ENCODE measurements at regions not wholly inside any gene's neighbourhood (a gene's known extent, or its start where the extent isn't known, plus 50 kb on each side); places are given as distances from the start of the nearest gene placed in this dataset.
"Not testable (repeated sequence)": the region's sequence is repeated elsewhere in the genome, so short reads cannot be mapped to it uniquely, and the experiment has no call there.

DNA sequence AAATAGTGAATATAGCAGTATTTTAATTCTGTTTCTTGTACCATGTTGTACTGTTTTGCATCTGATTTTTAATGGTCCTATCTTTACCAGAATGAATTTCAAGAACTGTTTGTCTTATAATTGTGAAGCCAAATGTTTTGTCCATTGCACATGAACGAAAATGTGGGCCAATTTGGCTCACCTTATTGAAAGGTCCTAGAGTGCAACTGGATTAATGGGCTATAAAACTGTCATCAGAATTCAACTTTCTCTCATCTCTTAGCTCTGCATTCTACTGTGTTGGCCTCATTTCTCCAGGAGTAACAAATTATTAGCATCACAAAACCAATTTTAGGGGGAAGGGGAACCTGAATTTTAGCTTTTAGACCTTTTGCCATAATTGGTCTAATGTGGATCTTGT lies 179.4 kb upstream of the NUDT12 start:
- ATAC-seq, result no peak
- TF ChIP-seq, protein P1, sequence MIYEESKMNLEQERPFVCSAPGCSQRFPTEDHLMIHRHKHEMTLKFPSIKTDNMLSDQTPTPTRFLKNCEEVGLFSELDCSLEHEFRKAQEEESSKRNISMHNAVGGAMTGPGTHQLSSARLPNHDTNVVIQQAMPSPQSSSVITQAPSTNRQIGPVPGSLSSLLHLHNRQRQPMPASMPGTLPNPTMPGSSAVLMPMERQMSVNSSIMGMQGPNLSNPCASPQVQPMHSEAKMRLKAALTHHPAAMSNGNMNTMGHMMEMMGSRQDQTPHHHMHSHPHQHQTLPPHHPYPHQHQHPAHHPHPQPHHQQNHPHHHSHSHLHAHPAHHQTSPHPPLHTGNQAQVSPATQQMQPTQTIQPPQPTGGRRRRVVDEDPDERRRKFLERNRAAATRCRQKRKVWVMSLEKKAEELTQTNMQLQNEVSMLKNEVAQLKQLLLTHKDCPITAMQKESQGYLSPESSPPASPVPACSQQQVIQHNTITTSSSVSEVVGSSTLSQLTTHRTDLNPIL (CRISPR knock-in tag; IDR thresholded peaks at IDR 0.05; ENCODE audit: low read depth), result no peak
- TF ChIP-seq SNAI2 (CRISPR knock-in tag; IDR thresholded peaks at IDR 0.05) (no peak), ZFP30 (CRISPR knock-in tag; IDR thresholded peaks at IDR 0.05) (no peak), ZNF565 (CRISPR knock-in tag; conservative IDR thresholded peaks at IDR 0.05; ENCODE audit: low read depth) (no peak), PPARA (CRISPR knock-in tag; IDR thresholded peaks at IDR 0.05; ENCODE audit: borderline replicate concordance) (no peak), ESRRG (CRISPR knock-in tag; IDR thresholded peaks at IDR 0.05) (no peak), ARNTL (CRISPR knock-in tag; IDR thresholded peaks at IDR 0.05; ENCODE audit: borderline replicate concordance, low read depth) (no peak)
- TF ChIP-seq, protein P2, sequence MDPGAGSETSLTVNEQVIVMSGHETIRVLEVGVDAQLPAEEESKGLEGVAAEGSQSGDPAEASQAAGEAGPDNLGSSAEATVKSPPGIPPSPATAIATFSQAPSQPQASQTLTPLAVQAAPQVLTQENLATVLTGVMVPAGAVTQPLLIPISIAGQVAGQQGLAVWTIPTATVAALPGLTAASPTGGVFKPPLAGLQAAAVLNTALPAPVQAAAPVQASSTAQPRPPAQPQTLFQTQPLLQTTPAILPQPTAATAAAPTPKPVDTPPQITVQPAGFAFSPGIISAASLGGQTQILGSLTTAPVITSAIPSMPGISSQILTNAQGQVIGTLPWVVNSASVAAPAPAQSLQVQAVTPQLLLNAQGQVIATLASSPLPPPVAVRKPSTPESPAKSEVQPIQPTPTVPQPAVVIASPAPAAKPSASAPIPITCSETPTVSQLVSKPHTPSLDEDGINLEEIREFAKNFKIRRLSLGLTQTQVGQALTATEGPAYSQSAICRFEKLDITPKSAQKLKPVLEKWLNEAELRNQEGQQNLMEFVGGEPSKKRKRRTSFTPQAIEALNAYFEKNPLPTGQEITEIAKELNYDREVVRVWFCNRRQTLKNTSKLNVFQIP (CRISPR knock-in tag; IDR thresholded peaks at IDR 0.05; ENCODE audit: borderline replicate concordance, low read depth), result no peak
- TF ChIP-seq, protein P3, sequence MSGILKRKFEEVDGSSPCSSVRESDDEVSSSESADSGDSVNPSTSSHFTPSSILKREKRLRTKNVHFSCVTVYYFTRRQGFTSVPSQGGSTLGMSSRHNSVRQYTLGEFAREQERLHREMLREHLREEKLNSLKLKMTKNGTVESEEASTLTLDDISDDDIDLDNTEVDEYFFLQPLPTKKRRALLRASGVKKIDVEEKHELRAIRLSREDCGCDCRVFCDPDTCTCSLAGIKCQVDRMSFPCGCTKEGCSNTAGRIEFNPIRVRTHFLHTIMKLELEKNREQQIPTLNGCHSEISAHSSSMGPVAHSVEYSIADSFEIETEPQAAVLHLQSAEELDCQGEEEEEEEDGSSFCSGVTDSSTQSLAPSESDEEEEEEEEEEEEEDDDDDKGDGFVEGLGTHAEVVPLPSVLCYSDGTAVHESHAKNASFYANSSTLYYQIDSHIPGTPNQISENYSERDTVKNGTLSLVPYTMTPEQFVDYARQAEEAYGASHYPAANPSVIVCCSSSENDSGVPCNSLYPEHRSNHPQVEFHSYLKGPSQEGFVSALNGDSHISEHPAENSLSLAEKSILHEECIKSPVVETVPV (CRISPR knock-in tag; IDR thresholded peaks at IDR 0.05), result no peak
- TF ChIP-seq, protein P4, sequence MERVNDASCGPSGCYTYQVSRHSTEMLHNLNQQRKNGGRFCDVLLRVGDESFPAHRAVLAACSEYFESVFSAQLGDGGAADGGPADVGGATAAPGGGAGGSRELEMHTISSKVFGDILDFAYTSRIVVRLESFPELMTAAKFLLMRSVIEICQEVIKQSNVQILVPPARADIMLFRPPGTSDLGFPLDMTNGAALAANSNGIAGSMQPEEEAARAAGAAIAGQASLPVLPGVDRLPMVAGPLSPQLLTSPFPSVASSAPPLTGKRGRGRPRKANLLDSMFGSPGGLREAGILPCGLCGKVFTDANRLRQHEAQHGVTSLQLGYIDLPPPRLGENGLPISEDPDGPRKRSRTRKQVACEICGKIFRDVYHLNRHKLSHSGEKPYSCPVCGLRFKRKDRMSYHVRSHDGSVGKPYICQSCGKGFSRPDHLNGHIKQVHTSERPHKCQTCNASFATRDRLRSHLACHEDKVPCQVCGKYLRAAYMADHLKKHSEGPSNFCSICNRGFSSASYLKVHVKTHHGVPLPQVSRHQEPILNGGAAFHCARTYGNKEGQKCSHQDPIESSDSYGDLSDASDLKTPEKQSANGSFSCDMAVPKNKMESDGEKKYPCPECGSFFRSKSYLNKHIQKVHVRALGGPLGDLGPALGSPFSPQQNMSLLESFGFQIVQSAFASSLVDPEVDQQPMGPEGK (CRISPR knock-in tag; IDR thresholded peaks at IDR 0.05; ENCODE audit: borderline replicate concordance), result no peak

DNA sequence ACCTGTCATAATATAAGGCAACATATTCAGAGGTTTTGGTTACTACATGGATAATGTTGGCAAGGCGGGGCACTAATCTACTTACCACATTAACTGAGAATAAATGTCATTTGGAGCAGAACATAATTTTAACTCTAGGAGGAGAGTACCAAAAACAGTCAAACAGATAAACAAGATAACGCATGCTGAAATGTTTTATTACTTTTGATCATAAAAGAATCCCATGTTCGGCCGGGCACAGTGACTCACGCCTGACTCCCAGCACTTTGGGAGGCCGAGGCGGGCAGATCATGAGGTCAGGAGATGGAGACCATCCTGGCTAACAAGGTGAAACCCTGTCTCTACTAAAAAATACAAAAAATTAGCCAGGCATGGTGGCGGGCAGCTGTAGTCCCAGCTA lies 173.8 kb upstream of the NUDT12 start:
- ATAC-seq, result not testable (repeated sequence)

DNA sequence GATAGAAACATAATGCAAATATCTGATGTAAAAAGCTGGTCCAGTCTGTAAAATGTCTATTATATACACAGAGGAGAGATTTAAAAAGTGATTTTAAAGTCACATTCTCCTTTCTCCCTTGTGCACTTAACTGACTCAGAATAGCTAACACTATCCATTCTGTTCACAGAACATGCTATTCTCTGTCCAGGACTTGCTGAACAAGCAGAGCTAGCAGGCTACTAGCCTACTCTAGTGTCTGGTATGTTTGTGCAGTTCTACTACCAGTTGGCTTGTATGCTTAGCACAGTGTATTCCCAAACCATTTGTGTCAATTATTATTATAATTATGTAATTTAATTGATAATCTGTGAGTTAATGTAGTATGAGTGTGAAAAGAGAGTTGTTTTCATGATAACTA lies 161.7 kb upstream of the NUDT12 start:
- no peak for TF ChIP-seq ZNF8 (CRISPR knock-in tag; IDR thresholded peaks at IDR 0.05)
- no peak for TF ChIP-seq ZFP30 (CRISPR knock-in tag; IDR thresholded peaks at IDR 0.05)
- ATAC-seq, result no peak

DNA sequence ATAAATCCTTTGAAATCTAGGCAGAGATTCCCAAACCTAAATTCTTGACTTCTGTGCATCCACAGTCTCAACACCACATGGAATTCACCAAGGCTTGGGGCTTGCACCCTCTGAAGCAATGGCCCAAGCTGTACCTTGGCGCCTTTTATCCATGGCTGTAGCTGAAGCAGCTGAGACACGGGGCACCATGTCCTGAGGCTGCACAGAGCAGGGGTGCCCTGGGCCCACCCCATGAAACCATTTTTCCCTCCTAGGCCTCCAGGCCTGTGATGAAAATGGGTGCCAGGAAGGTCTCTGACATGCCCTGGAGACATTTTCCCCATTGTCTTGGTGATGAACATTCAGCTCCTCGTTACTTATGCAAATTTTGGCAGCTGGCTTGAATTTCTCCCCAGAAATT lies 158.6 kb upstream of the NUDT12 start:
- TF ChIP-seq ZC3H10 (CRISPR knock-in tag; IDR thresholded peaks at IDR 0.05), result no peak
- TF ChIP-seq ZNF8 (CRISPR knock-in tag; IDR thresholded peaks at IDR 0.05), result no peak
- no peak for TF ChIP-seq PPARA (CRISPR knock-in tag; IDR thresholded peaks at IDR 0.05; ENCODE audit: borderline replicate concordance)
- no peak for TF ChIP-seq OSR1 (CRISPR knock-in tag; IDR thresholded peaks at IDR 0.05)
- TF ChIP-seq ISL1 (CRISPR knock-in tag; IDR thresholded peaks at IDR 0.05), result no peak
- TF ChIP-seq ZFP3 (CRISPR knock-in tag; IDR thresholded peaks at IDR 0.05), result no peak
- TF ChIP-seq ZNF565 (CRISPR knock-in tag; conservative IDR thresholded peaks at IDR 0.05; ENCODE audit: low read depth), result no peak
- TF ChIP-seq ESRRG (CRISPR knock-in tag; IDR thresholded peaks at IDR 0.05), result no peak
- TF ChIP-seq RARB (CRISPR knock-in tag; IDR thresholded peaks at IDR 0.05), result no peak
- no peak for TF ChIP-seq SNAI2 (CRISPR knock-in tag; IDR thresholded peaks at IDR 0.05)
- no peak for TF ChIP-seq GLIS3 (CRISPR knock-in tag; IDR thresholded peaks at IDR 0.05)
- TF ChIP-seq, protein P1 (CRISPR knock-in tag; IDR thresholded peaks at IDR 0.05; ENCODE audit: low read depth), result no peak
- ATAC-seq, result no peak

DNA sequence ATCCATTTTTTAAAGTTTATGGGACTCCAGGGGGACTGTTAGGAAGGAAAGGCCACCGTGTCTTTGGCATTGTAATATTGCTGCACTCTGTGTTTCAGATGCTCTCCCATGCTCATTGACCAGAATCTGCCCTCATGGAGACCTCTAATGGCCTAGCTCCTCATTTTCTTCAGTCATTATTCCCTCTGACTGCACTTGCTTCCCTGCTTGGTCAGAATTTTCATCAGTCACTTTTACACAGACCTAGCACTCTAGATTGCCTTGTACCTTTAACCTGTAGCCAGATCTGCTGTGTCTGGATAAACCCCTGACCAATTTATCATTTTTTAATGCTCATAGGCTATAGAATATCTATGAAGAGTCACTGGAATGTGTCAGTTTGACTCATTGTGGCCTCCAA lies 155.5 kb upstream of the NUDT12 start:
- no peak for ATAC-seq
- TF ChIP-seq, protein P4 (CRISPR knock-in tag; IDR thresholded peaks at IDR 0.05; ENCODE audit: borderline replicate concordance), result no peak
- TF ChIP-seq ISL1 (CRISPR knock-in tag; IDR thresholded peaks at IDR 0.05), result no peak
- TF ChIP-seq GLIS3 (CRISPR knock-in tag; IDR thresholded peaks at IDR 0.05), result no peak
- no peak for TF ChIP-seq ZNF8 (CRISPR knock-in tag; IDR thresholded peaks at IDR 0.05)
- TF ChIP-seq TOX (CRISPR knock-in tag; IDR thresholded peaks at IDR 0.05; ENCODE audit: borderline replicate concordance), result no peak
- TF ChIP-seq ARNTL (CRISPR knock-in tag; IDR thresholded peaks at IDR 0.05; ENCODE audit: borderline replicate concordance, low read depth), result no peak
- no peak for TF ChIP-seq ZFP30 (CRISPR knock-in tag; IDR thresholded peaks at IDR 0.05)
- TF ChIP-seq BACH2 (CRISPR knock-in tag; IDR thresholded peaks at IDR 0.05; ENCODE audit: borderline replicate concordance), result no peak
- no peak for TF ChIP-seq ZC3H10 (CRISPR knock-in tag; IDR thresholded peaks at IDR 0.05)
- TF ChIP-seq, protein P3 (CRISPR knock-in tag; IDR thresholded peaks at IDR 0.05), result no peak
- TF ChIP-seq SNAI2 (CRISPR knock-in tag; IDR thresholded peaks at IDR 0.05), result no peak
- no peak for TF ChIP-seq ZNF565 (CRISPR knock-in tag; conservative IDR thresholded peaks at IDR 0.05; ENCODE audit: low read depth)
- no peak for TF ChIP-seq OSR1 (CRISPR knock-in tag; IDR thresholded peaks at IDR 0.05)
